ENCODE measurements at regions not wholly inside any gene's neighbourhood (a gene's known extent, or its start where the extent isn't known, plus 50 kb on each side); places are given as distances from the start of the nearest gene placed in this dataset.

- Histone ChIP-seq H4K20me1 (ENCODE audit: insufficient read depth, low read length) (no peaks in the 10 kb centered on the region), H3K9me3 (replicated peaks; ENCODE audit: insufficient read depth, low read length) (no peaks in the 10 kb centered on the region), H3K79me2 (ENCODE audit: low read length) (no peaks in the 10 kb centered on the region), H3K4me3 (ENCODE audit: low read length) (no peak overlapping the region), H3K36me3 (replicated peaks; ENCODE audit: insufficient read depth, low read length) (no peaks in the 10 kb centered on the region), H3K9ac (ENCODE audit: low read length) (no peak overlapping the region), H3K4me2 (ENCODE audit: low read depth, low read length) (no peak overlapping the region), H2AFZ (ENCODE audit: low read length) (no peak overlapping the region), H3K9me2 (replicated peaks; ENCODE audit: insufficient read depth, low read length) (no peaks in the 10 kb centered on the region), H3F3A (ENCODE audit: insufficient read depth, low read length) (no peaks in the 10 kb centered on the region), H3K27me3 (replicated peaks; ENCODE audit: insufficient read depth, low read length) (no peaks in the 10 kb centered on the region), H3K27ac (ENCODE audit: low read length) (no peak overlapping the region), H3K4me1 (ENCODE audit: low read length) (peaks cover 2% of the 10 kb centered on the region; the same call in 1 of the 2 replicates)
- no peak for DNase-seq
- no peak for TF ChIP-seq EZH2 (optimal IDR thresholded peaks at IDR 0.05; ENCODE audit: low read depth, low read length)
- TF ChIP-seq EZH2phosphoT487 (IDR thresholded peaks at IDR 0.05; ENCODE audit: low read length) = no peak
- TF ChIP-seq CTCF (IDR thresholded peaks at IDR 0.05; ENCODE audit: low read length) = no peak
Measured at GRCh38 chr3:102124704-102125103, 275.4 kb downstream of the NFKBIZ start.

- Histone ChIP-seq H3K79me2 (ENCODE audit: low read length) (no peaks in the 10 kb centered on the region), H3K9me3 (replicated peaks; ENCODE audit: insufficient read depth, low read length) (no peaks in the 10 kb centered on the region), H3K36me3 (replicated peaks; ENCODE audit: insufficient read depth, low read length) (no peaks in the 10 kb centered on the region), H3K4me2 (ENCODE audit: low read depth, low read length) (no peak overlapping the region), H3K4me1 (ENCODE audit: low read length) (peaks cover 8% of the 10 kb centered on the region; the same call in 1 of the 2 replicates), H2AFZ (ENCODE audit: low read length) (no peak overlapping the region), H3K9me2 (replicated peaks; ENCODE audit: insufficient read depth, low read length) (no peaks in the 10 kb centered on the region), H4K20me1 (ENCODE audit: insufficient read depth, low read length) (no peaks in the 10 kb centered on the region), H3K27me3 (replicated peaks; ENCODE audit: insufficient read depth, low read length) (no peaks in the 10 kb centered on the region), H3K9ac (ENCODE audit: low read length) (no peak overlapping the region), H3K27ac (ENCODE audit: low read length) (no peak overlapping the region), H3F3A (ENCODE audit: insufficient read depth, low read length) (no peaks in the 10 kb centered on the region), H3K4me3 (ENCODE audit: low read length) (no peak overlapping the region)
- no peak for DNase-seq
- TF ChIP-seq CTCF (IDR thresholded peaks at IDR 0.05; ENCODE audit: low read length) (no peak), EZH2 (optimal IDR thresholded peaks at IDR 0.05; ENCODE audit: low read depth, low read length) (no peak), EZH2phosphoT487 (IDR thresholded peaks at IDR 0.05; ENCODE audit: low read length) (no peak)
Measured at GRCh38 chr3:102125197-102125993, 276.1 kb downstream of the NFKBIZ start.

- Histone ChIP-seq H4K20me1 (ENCODE audit: insufficient read depth, low read length) (no peaks in the 10 kb centered on the region), H3F3A (ENCODE audit: insufficient read depth, low read length) (no peaks in the 10 kb centered on the region), H3K79me2 (ENCODE audit: low read length) (no peaks in the 10 kb centered on the region), H3K27me3 (replicated peaks; ENCODE audit: insufficient read depth, low read length) (no peaks in the 10 kb centered on the region), H3K4me2 (ENCODE audit: low read depth, low read length) (no peak overlapping the region), H3K9me2 (replicated peaks; ENCODE audit: insufficient read depth, low read length) (no peaks in the 10 kb centered on the region), H3K9me3 (replicated peaks; ENCODE audit: insufficient read depth, low read length) (no peaks in the 10 kb centered on the region), H3K27ac (ENCODE audit: low read length) (no peak overlapping the region), H3K4me1 (ENCODE audit: low read length) (peaks cover 10% of the 10 kb centered on the region; the same call in 1 of the 2 replicates), H3K4me3 (ENCODE audit: low read length) (no peak overlapping the region), H3K9ac (ENCODE audit: low read length) (no peak overlapping the region), H3K36me3 (replicated peaks; ENCODE audit: insufficient read depth, low read length) (no peaks in the 10 kb centered on the region), H2AFZ (ENCODE audit: low read length) (no peak overlapping the region)
- no peak for DNase-seq
- TF ChIP-seq EZH2 (optimal IDR thresholded peaks at IDR 0.05; ENCODE audit: low read depth, low read length) (no peak), CTCF (IDR thresholded peaks at IDR 0.05; ENCODE audit: low read length) (no peak), EZH2phosphoT487 (IDR thresholded peaks at IDR 0.05; ENCODE audit: low read length) (no peak)
Measured at GRCh38 chr3:102125994-102126368, 276.7 kb downstream of the NFKBIZ start.

Measured in MM.1S (cell line).